ENCODE measurements at regions not wholly inside any gene's neighbourhood (a gene's known extent, or its start where the extent isn't known, plus 50 kb on each side); places are given as distances from the start of the nearest gene placed in this dataset.
"Not testable (repeated sequence)": the region's sequence is repeated elsewhere in the genome, so short reads cannot be mapped to it uniquely, and the experiment has no call there.

DNA sequence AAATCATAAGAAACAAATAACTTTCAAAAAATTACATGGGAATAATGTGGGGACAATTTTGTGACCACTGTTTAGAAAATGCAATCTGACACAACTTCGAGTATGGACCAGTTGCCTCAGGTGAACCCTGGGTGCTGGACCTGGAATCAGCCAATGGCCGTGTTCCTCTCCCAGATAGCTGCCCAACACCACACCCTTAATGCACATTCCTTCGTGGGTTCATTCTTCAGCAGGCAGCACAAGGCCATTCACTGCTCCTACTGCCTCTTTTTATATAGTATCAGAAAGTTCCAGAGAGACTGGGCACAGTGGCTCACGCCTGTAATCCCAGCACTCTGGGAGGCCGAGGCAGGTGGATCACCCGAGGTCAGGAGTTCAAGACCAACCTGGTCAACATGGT, 89.1 kb upstream of the PARD3 start:
- no peak for DNase-seq (ENCODE audit: low spot score)
- ChIA-PET POLR2A (ENCODE audit: low non-redundant PET) (no interaction called here), CTCF (interaction anchor here (0.6 kb wide), 1 partner anchor 229 kb away, joined by 3 read pairs; no protein-coding TSS in a partner anchor)
- TF ChIP-seq, protein P1, sequence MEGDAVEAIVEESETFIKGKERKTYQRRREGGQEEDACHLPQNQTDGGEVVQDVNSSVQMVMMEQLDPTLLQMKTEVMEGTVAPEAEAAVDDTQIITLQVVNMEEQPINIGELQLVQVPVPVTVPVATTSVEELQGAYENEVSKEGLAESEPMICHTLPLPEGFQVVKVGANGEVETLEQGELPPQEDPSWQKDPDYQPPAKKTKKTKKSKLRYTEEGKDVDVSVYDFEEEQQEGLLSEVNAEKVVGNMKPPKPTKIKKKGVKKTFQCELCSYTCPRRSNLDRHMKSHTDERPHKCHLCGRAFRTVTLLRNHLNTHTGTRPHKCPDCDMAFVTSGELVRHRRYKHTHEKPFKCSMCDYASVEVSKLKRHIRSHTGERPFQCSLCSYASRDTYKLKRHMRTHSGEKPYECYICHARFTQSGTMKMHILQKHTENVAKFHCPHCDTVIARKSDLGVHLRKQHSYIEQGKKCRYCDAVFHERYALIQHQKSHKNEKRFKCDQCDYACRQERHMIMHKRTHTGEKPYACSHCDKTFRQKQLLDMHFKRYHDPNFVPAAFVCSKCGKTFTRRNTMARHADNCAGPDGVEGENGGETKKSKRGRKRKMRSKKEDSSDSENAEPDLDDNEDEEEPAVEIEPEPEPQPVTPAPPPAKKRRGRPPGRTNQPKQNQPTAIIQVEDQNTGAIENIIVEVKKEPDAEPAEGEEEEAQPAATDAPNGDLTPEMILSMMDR (conservative IDR thresholded peaks at IDR 0.05; ENCODE audit: low read depth): no peak
- H3K27ac ChIP-seq: no peak overlapping the region

DNA sequence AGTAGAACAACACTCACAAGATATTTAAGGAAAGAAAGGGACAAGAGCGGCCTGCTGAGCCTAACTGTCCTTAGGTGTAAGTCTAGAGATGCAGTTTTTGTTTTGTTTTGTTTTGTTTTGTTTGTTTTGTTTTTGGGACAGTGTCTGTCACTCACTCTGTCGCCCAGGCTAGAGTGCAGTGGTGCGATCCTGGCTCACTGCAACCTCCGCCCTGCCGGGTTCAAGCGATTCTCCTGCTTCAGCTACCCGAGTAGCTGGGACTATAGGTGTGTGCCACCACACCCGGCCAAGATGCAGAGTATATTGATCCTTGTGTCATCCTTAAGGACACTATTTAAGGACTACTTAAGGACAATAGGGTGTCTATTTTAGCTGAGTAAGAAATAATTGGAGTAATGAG, 84.1 kb upstream of the PARD3 start:
- ChIA-PET CTCF (interaction anchor here (0.7 kb wide), 1 partner anchor 144 kb away, joined by 9 read pairs; no protein-coding TSS in a partner anchor), POLR2A (ENCODE audit: low non-redundant PET) (interaction anchor here (0.7 kb wide), 1 partner anchor 96 kb away, joined by 4 read pairs; no protein-coding TSS in a partner anchor)
- DNase-seq (ENCODE audit: low spot score): no peak
- no peak overlapping the region for H3K27ac ChIP-seq
- TF ChIP-seq, protein P1 (conservative IDR thresholded peaks at IDR 0.05; ENCODE audit: low read depth): no peak

DNA sequence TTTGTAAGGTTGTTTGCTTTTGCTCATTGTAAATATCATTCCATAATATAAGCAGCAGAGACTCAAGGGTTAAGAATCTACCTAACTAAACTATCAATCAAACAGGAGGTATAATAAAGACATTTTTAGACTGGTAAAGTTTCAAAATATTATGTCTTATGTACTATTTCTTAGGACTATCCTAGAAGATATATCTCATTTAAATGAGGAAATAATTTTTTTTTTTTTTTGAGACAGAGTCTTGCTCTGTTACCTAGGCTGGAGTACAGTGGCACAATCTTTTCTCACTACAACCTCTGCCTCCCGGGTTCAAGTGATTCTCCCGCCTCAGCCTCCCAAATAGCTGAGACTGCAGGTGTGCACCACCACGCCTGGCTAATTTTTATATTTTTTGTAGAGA, 80.9 kb upstream of the PARD3 start:
- TF ChIP-seq, protein P1 (conservative IDR thresholded peaks at IDR 0.05; ENCODE audit: low read depth): no peak
- H3K27ac ChIP-seq: no peak overlapping the region
- ChIA-PET POLR2A (ENCODE audit: low non-redundant PET) (no interaction called here), CTCF (no interaction called here)
- no peak for DNase-seq (ENCODE audit: low spot score)

DNA sequence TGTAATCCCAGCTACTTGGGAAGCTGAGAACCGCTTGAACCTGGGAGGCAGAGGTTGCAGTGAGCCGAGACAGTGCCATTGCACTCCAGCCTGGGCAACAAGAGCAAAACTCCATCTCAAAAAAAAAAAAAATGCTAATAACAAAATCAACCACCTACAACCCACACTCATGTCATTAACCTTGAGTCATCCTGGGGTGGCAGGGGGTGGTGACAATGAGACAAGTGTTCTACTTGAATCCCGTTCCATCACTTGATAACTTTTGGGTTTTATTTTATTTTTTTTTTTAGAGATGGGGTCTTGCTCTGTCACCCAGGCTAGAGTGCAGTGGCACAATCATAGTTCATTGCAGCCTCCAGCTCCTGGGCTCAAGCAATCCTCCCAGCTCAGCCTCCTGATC, 80.0 kb upstream of the PARD3 start:
- CTCF ChIA-PET; DNase-seq (ENCODE audit: low spot score); H3K27ac ChIP-seq; POLR2A ChIA-PET (ENCODE audit: low non-redundant PET): not testable (repeated sequence)

DNA sequence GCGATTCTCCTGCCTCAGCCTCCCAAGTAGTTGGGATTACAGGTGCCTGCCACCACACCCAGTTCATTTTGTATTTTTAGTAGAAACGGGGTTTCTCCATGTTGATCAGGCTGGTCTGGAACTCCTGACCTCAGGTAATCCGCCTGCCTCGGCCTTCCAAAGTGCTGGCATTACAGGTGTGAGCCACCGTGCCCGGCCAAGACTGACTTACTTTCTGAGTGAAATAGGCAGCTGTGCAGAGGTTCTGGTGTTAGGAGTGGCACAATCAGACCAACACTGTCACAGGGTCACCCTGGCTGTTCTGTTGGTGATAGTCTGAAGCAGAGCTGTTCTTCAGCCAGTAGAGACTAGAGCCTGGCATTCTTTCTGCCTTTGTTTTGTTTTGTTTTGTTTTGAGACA, 77.4 kb upstream of the PARD3 start:
- CTCF ChIA-PET; POLR2A ChIA-PET (ENCODE audit: low non-redundant PET); DNase-seq (ENCODE audit: low spot score); H3K27ac ChIP-seq: not testable (repeated sequence)

DNA sequence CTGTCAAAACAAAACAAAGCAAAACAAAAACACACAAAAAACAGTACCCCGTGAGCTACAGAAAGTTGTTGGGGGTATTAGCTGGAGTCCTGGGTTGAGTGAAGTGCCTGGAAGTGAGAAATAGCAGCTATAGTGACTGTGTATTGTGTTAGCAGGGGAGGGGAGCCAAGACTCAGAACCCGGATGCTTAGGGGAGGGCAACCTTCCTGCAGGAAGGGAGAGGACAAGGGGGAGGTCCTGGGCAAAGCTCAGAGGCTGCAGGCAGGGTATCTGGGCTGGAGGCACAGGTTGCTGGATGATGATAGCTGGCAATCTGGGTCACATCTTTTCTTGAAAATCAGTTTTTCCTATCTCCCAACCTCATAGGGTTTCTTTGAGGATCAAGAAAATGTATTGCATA, 75.8 kb upstream of the PARD3 start:
- DNase-seq (ENCODE audit: low spot score): no peak
- no peak overlapping the region for H3K27ac ChIP-seq
- TF ChIP-seq, protein P1 (conservative IDR thresholded peaks at IDR 0.05; ENCODE audit: low read depth): no peak
- ChIA-PET CTCF (no interaction called here), POLR2A (ENCODE audit: low non-redundant PET) (no interaction called here)

DNA sequence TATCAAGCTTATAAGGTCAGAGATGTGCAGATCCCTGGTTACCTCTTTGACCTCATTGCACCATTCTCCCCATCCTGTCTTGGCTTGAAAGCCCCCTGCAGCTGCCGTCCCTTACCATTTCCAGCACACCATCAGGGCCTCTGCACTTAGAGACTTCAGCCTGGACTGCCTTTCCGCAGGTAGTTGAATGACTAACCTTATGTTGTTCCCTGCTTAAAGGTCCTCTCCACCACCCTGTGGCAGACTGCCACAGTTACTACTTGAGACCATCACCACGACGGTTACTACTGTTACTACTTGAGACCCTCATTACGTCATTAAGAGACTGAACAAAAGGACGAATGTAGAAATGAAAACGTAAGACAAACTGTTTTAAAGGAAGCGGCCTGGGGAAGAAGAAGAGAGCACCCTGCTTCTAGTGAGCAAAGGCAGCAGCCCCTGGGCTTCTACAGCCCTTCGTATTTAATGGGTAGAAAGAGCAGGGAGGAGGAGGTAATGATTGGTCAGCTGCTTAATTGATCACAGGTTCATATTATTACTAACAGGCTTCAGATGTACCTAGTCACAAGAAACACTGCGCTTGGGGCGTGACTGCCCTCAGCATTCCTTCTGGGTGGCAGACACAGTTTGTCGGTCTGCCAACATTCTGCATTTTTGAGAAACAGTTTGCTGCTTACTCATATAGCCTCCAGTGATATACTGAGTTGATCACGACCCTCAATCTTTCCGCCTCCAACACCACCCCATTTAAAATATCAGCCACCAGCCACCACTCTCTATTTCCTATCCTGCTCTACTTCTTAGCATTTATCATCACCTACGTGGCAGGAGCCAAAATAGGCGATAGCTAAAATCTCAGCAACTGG, 74.1 kb upstream of the PARD3 start:
- CTCF ChIA-PET: interaction anchor here (0.6 kb wide), 1 partner anchor 223 kb away, joined by 5 read pairs; no protein-coding TSS in a partner anchor
- H3K27ac ChIP-seq: peak overlapping the region; percentile 18; the same call in 1 of the 2 replicates
- POLR2A ChIA-PET (ENCODE audit: low non-redundant PET): no interaction called here
- peak; percentile 19 for DNase-seq (ENCODE audit: low spot score)
- TF ChIP-seq, protein P1 (conservative IDR thresholded peaks at IDR 0.05; ENCODE audit: low read depth): no peak

All from RWPE1 (cell line).